Mucosa of rectum (tissue), 2 donors: ENCODE measurements at regions not wholly inside any gene's neighbourhood (a gene's known extent, or its start where the extent isn't known, plus 50 kb on each side); places are given as distances from the start of the nearest gene placed in this dataset.
"Not testable (repeated sequence)": the region's sequence is repeated elsewhere in the genome, so short reads cannot be mapped to it uniquely, and the experiment has no call there.

ENCODE experiments used
- H3K27ac ChIP-seq, 2 donors: one replicate each; pipeline ENCODE4 v1.7.0; 2013; ENCODE audit warnings: inconsistent platforms in 2 of 2, low read depth in 2 of 2, low read length in 2 of 2
- H3K27me3 ChIP-seq, 2 donors: one replicate each; pipeline ENCODE4 v1.7.0; 2013; ENCODE audit warnings: low read length in 2 of 2; ENCODE audit not compliant: control insufficient read depth in 2 of 2, insufficient read depth in 2 of 2
- H3K36me3 ChIP-seq, 2 donors: one replicate each; pipeline ENCODE4 v1.7.0; 2013; ENCODE audit warnings: low read length in 2 of 2; ENCODE audit not compliant: control insufficient read depth in 2 of 2, insufficient read depth in 2 of 2
- H3K4me1 ChIP-seq, 2 donors: one replicate each; pipeline ENCODE4 v1.7.0; 2013; ENCODE audit warnings: low read length in 2 of 2, mild to moderate bottlenecking in 1 of 2; ENCODE audit not compliant: control insufficient read depth in 2 of 2, insufficient read depth in 2 of 2
- H3K4me3 ChIP-seq, 2 donors: one replicate each; pipeline ENCODE4 v1.7.0; 2013; ENCODE audit warnings: low read length in 2 of 2
- H3K9ac ChIP-seq, 2 donors: one replicate each; pipeline ENCODE4 v1.7.0; 2013; ENCODE audit warnings: low read length in 2 of 2, low read depth in 1 of 2, mild to moderate bottlenecking in 1 of 2
- H3K9me3 ChIP-seq, 2 donors: one replicate each; pipeline ENCODE4 v1.7.0; 2013; ENCODE audit warnings: low read length in 2 of 2; ENCODE audit not compliant: control insufficient read depth in 2 of 2
- donor health status: healthy.
- donor health status: Normal muscosa, but diverticular disease.

GRCh38 chr20:7174554-7174953 is 407.1 kb downstream of the BMP2 start:
- H3K9me3 ChIP-seq = no peaks in the 10 kb centered on the region
- no peak overlapping the region for H3K9ac ChIP-seq
- no peaks in the 10 kb centered on the region for H3K4me1 ChIP-seq
- no peaks in the 10 kb centered on the region for H3K27me3 ChIP-seq
- H3K4me3 ChIP-seq = no peak overlapping the region
- no peaks in the 10 kb centered on the region for H3K36me3 ChIP-seq
- no peak overlapping the region for H3K27ac ChIP-seq

- not testable (repeated sequence) for H3K4me3 ChIP-seq, H3K27ac ChIP-seq, H3K4me1 ChIP-seq, H3K27me3 ChIP-seq, H3K36me3 ChIP-seq, H3K9me3 ChIP-seq, H3K9ac ChIP-seq
Measured at GRCh38 chr20:7175827-7176226, 408.3 kb downstream of the BMP2 start.

GRCh38 chr20:7178004-7178403 is 410.5 kb downstream of the BMP2 start:
- H3K27me3 ChIP-seq = no peaks in the 10 kb centered on the region
- H3K9ac ChIP-seq = no peak overlapping the region
- H3K9me3 ChIP-seq = no peaks in the 10 kb centered on the region
- H3K4me1 ChIP-seq = no peaks in the 10 kb centered on the region
- H3K36me3 ChIP-seq = no peaks in the 10 kb centered on the region
- H3K4me3 ChIP-seq = no peak overlapping the region
- no peak overlapping the region for H3K27ac ChIP-seq

- no peaks in the 10 kb centered on the region for H3K4me1 ChIP-seq
- H3K9me3 ChIP-seq = no peaks in the 10 kb centered on the region
- H3K27me3 ChIP-seq = no peaks in the 10 kb centered on the region
- no peak overlapping the region for H3K4me3 ChIP-seq
- H3K36me3 ChIP-seq = no peaks in the 10 kb centered on the region
- no peak overlapping the region for H3K9ac ChIP-seq
- H3K27ac ChIP-seq = no peak overlapping the region
Measured at GRCh38 chr20:7180256-7181045, 413.0 kb downstream of the BMP2 start.

GRCh38 chr20:7189231-7189630 is 421.7 kb downstream of the BMP2 start:
- Histone ChIP-seq H3K27me3 (no peaks in the 10 kb centered on the region), H3K4me3 (no peak overlapping the region), H3K27ac (no peak overlapping the region), H3K36me3 (no peaks in the 10 kb centered on the region), H3K9ac (no peak overlapping the region), H3K9me3 (no peaks in the 10 kb centered on the region), H3K4me1 (no peaks in the 10 kb centered on the region)

GRCh38 chr20:7193681-7194080 is 426.2 kb downstream of the BMP2 start:
- H3K36me3 ChIP-seq = no peaks in the 10 kb centered on the region
- no peak overlapping the region for H3K9ac ChIP-seq
- no peaks in the 10 kb centered on the region for H3K27me3 ChIP-seq
- H3K9me3 ChIP-seq = no peaks in the 10 kb centered on the region
- no peak overlapping the region for H3K27ac ChIP-seq
- H3K4me3 ChIP-seq = no peak overlapping the region
- no peaks in the 10 kb centered on the region for H3K4me1 ChIP-seq

- no peak overlapping the region for H3K9ac ChIP-seq
- H3K9me3 ChIP-seq = no peaks in the 10 kb centered on the region
- H3K4me3 ChIP-seq = no peak overlapping the region
- H3K27me3 ChIP-seq = no peaks in the 10 kb centered on the region
- no peaks in the 10 kb centered on the region for H3K36me3 ChIP-seq
- no peak overlapping the region for H3K27ac ChIP-seq
- no peaks in the 10 kb centered on the region for H3K4me1 ChIP-seq
Measured at GRCh38 chr20:7195704-7196103, 428.2 kb downstream of the BMP2 start.

GRCh38 chr20:7196481-7196880 is 429.0 kb downstream of the BMP2 start:
- no peaks in the 10 kb centered on the region for H3K36me3 ChIP-seq
- H3K9me3 ChIP-seq = no peaks in the 10 kb centered on the region
- no peaks in the 10 kb centered on the region for H3K27me3 ChIP-seq
- H3K9ac ChIP-seq = no peak overlapping the region
- no peaks in the 10 kb centered on the region for H3K4me1 ChIP-seq
- H3K27ac ChIP-seq = no peak overlapping the region
- H3K4me3 ChIP-seq = no peak overlapping the region

- Histone ChIP-seq H3K4me1 (no peaks in the 10 kb centered on the region), H3K9ac (no peak overlapping the region), H3K27ac (no peak overlapping the region)
Measured at GRCh38 chr20:7199861-7200260, 432.4 kb downstream of the BMP2 start.

GRCh38 chr20:7207186-7207798 is 439.8 kb downstream of the BMP2 start:
- no peak overlapping the region for H3K9ac ChIP-seq
- H3K27me3 ChIP-seq = no peaks in the 10 kb centered on the region

More at GRCh38 chr20:7199861-7200260, 432.4 kb downstream of the BMP2 start:
- no peaks in the 10 kb centered on the region for H3K9me3 ChIP-seq
- H3K36me3 ChIP-seq = no peaks in the 10 kb centered on the region
- no peak overlapping the region for H3K4me3 ChIP-seq
- no peaks in the 10 kb centered on the region for H3K27me3 ChIP-seq

More at GRCh38 chr20:7207186-7207798, 439.8 kb downstream of the BMP2 start:
- H3K9me3 ChIP-seq = no peaks in the 10 kb centered on the region
- no peak overlapping the region for H3K4me3 ChIP-seq
- no peaks in the 10 kb centered on the region for H3K36me3 ChIP-seq
- no peaks in the 10 kb centered on the region for H3K4me1 ChIP-seq
- H3K27ac ChIP-seq = no peak overlapping the region
